KOPT-K1 (cell line): ENCODE measurements at regions not wholly inside any gene's neighbourhood (a gene's known extent, or its start where the extent isn't known, plus 50 kb on each side); places are given as distances from the start of the nearest gene placed in this dataset.

Source experiments
- H3K27ac ChIP-seq: fragments of 200-600 bp; sonication (generic); 2 replicates; pipeline ENCODE4 v1.5.1; 2016; ENCODE audit warnings: antibody characterized with exemption, mild to moderate bottlenecking, low read depth, low read length; ENCODE audit not compliant: poor library complexity, severe bottlenecking
- H3K36me3 ChIP-seq: fragments of 200-600 bp; sonication (generic); 2 replicates; pipeline ENCODE4 v1.5.1; 2017; ENCODE audit warnings: antibody characterized with exemption, mild to moderate bottlenecking, low read length, moderate library complexity; ENCODE audit not compliant: insufficient read depth
- H3K9me3 ChIP-seq: fragments of 200-600 bp; sonication (generic); 2 replicates; pipeline ENCODE4 v1.5.1; 2017; ENCODE audit warnings: antibody characterized with exemption, low read length, mild to moderate bottlenecking; ENCODE audit not compliant: insufficient read depth, poor library complexity, severe bottlenecking

DNA sequence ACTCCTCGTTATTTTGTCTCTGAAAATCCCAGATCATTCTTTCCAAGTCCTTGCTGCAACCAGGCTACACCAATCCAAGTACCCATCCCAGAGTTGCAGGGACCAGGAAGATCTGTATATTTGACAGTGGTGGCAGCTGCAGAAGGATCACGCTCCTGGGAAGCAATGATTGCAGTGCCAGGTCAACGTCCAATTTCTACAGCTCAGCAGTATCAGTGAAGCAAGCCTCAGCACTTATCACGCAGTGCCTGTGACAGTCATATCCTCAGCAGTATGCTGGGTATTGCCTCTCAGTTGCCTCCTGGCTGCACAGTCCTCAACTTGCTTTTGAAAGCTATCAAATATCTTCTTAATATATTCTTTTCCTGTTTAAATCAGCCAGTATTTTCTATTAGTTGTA, 66.7 kb downstream of the BARHL2 start:
- Histone ChIP-seq H3K36me3 (no peaks in the 10 kb centered on the region), H3K9me3 (no peaks in the 10 kb centered on the region), H3K27ac (no peak overlapping the region)

DNA sequence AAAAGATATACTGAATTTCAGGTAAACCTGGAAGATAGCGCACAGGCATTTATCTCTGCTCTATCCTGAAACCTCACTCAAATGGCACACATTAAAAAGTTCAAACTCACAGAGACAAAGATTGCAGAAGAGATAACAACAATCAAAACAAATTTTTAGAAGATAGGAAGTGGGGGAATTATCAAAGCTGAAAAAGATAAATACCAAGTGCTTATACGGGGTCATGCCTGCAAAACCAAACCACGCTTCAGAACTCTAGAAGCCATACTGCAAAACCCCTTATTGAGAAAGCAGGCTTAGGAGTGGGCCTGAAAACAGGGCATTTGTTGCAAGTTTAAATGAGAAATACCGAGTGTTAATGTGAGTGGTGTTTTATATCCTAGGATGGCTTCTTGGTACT, 76.8 kb downstream of the BARHL2 start:
- Histone ChIP-seq H3K9me3 (no peaks in the 10 kb centered on the region), H3K36me3 (no peaks in the 10 kb centered on the region), H3K27ac (no peak overlapping the region)

DNA sequence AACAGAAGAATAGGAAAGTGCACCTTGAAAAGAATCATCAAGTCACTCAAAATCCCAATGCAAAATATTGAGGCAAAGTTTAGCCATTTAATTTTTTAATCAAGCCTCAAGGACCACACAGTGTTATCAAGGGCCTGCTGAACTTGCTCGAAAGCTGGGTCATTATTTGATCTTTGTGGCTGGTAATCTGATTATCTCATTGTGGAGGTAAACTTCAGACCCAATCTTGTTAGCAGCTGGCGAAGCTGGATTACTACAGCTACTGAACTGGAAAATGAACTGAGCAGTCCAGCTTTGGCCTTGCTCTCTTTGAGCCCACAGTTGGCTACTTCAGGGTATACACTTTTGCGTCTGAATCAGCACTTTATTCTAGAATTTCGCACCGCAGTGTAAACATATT, 94.4 kb downstream of the BARHL2 start:
- Histone ChIP-seq H3K27ac (no peak overlapping the region), H3K36me3 (no peaks in the 10 kb centered on the region), H3K9me3 (no peaks in the 10 kb centered on the region)

DNA sequence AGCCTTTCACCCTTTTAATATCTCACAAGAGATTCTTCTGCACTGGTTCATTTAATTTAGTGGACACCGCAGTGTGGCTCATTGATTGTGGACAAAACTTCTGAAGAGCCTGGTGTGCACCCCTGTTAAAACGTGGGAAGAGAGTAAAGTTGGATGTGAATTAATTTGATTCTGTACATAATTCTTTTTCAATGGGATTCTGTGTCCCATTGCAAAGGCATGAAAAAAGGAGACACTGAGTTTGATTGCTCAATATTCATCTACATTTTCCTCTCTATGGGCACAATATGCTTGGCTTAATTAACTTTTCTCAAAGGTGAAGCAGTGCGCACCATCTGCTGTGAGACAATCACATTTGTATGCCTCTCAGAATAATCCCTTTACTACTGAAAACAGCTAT, 95.1 kb downstream of the BARHL2 start:
- Histone ChIP-seq H3K27ac (no peak overlapping the region), H3K9me3 (no peaks in the 10 kb centered on the region), H3K36me3 (no peaks in the 10 kb centered on the region)

DNA sequence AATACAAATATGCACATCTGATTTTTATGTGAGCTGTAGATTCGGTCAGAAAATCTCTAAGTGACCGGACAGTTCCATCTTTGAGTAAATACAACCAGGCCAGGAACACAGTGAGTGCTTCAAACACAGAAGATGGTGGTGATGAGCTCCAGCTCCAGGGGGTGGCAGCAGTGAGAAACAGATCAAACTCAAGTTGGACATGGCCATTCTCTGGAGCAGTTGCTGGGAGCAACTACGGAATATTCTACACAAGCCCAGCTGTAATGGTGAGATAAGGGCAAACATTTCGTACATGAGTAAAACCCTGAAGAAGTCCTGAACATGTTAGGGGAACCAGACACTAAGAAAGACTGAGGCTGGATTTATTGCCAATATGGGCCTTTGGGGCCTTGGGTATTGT, 100.7 kb downstream of the BARHL2 start:
- no peaks in the 10 kb centered on the region for H3K36me3 ChIP-seq
- no peak overlapping the region for H3K27ac ChIP-seq
- no peaks in the 10 kb centered on the region for H3K9me3 ChIP-seq

DNA sequence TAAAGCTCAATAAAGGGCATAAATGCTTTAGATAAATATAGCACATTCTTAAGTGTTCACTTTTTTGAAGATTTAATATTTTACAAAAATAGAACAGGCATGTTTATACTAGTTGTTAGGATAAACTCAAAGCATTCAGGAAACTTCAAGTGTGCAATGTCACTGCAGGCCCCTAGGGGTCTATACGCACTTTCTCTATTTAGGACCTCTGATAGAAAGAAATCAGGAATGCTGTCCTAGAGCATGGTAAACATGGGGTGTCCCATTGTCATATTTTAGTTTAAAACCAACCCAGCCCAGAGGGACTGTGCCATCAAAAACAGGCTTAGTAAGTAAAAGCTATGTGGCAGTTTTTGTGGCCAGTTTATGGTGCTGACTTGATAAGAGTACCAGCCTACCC, 102.2 kb downstream of the BARHL2 start:
- Histone ChIP-seq H3K9me3 (no peaks in the 10 kb centered on the region), H3K36me3 (no peaks in the 10 kb centered on the region), H3K27ac (no peak overlapping the region)

DNA sequence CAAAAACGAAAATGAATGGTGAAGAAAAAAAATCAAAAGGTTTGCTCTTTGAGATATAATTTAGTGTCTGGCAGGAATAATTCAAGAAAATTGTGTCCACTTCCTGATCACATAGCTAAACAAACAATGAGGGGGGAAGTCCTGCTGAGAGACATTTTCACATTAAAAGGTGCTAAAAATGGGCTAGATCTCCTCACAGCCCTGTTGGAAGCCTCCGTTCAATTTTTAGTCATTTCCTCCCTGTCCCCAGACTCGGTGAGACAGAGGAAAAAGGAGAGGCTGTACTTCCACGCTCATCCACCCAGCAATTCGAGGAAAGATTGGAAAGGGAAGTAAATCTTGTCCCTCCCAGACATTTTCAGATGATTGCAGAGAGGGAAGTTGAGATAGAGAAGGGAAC, 103.7 kb downstream of the BARHL2 start:
- no peaks in the 10 kb centered on the region for H3K9me3 ChIP-seq
- H3K36me3 ChIP-seq, result no peaks in the 10 kb centered on the region
- H3K27ac ChIP-seq, result no peak overlapping the region

DNA sequence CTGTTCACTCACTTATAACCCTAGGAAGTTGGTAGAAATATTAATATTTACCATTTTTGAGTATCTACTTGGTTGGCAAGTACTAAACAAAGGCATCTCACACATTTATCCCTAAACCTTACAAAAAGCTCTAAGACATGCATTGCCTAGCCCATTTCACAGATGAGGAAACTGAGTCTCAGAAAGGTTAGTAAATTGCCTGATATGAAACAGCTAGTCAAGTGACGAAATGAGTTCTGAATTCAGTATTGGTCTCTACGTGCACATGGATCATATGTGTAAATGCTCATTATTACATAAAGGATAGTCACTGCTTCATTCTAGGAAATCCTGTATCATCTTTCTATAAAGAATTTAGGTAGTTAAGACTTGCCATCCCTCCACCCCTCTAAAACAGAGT, 105.1 kb downstream of the BARHL2 start:
- H3K36me3 ChIP-seq, result no peaks in the 10 kb centered on the region
- H3K27ac ChIP-seq, result no peak overlapping the region
- H3K9me3 ChIP-seq, result no peaks in the 10 kb centered on the region

DNA sequence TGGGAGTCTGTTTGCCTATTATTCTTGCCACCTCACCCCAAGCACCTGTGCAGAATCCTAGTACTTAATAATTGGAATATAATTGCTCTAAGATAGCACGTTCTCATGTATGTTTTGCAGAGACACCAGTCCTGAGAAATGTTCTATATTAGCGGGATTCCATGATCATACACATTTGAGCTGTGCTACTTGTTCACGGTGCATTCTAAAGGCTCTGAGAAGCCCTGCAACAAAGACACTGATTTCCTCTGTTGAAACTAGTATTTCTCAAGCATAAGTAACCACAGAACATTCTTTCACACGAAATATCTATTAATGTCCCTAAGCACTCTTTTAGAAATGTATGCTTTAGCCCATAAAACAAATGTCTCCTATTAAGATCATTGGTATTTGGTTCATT, 109.4 kb downstream of the BARHL2 start:
- H3K9me3 ChIP-seq, result no peaks in the 10 kb centered on the region
- H3K36me3 ChIP-seq, result no peaks in the 10 kb centered on the region
- no peak overlapping the region for H3K27ac ChIP-seq

DNA sequence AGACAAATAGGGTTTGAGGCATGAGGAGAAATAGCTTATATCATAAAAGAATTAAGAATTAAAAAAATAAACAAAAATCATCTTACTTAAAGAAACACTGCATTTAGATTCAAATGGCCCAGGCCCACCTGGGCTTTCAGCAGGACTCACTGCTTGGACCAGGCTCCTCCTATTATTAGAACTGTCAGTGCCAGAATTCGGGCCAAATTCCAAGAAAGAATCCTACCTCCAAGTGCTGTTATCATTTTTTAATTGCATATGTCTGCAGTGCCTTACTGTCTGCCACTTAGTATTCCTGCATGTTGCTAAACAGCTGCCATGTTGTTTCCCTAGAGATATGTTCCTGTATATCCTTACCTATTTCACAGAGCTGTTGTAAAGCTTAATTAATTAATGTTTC, 112.0 kb downstream of the BARHL2 start:
- H3K36me3 ChIP-seq, result no peaks in the 10 kb centered on the region
- H3K9me3 ChIP-seq, result no peaks in the 10 kb centered on the region
- H3K27ac ChIP-seq, result no peak overlapping the region

DNA sequence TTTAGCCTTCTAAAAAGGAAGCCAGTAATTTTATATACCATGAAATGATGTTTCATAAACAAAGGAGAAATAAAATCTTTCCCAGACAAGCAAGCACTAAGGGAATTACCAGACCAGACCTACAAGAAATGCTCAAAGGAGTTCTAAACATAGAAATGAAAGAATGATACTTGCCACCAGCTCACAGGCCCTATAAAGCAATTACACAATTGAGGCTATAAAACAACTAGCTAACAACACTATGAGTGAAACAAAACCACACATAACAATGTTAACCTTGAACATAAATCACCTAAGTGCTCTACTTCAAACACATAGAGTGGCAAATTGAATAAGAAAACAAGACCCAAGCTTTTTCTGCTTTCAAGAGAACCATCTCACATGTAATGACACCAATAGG, 123.8 kb downstream of the BARHL2 start:
- Histone ChIP-seq H3K9me3 (peaks cover 12% of the 10 kb centered on the region), H3K36me3 (no peaks in the 10 kb centered on the region), H3K27ac (no peak overlapping the region)

DNA sequence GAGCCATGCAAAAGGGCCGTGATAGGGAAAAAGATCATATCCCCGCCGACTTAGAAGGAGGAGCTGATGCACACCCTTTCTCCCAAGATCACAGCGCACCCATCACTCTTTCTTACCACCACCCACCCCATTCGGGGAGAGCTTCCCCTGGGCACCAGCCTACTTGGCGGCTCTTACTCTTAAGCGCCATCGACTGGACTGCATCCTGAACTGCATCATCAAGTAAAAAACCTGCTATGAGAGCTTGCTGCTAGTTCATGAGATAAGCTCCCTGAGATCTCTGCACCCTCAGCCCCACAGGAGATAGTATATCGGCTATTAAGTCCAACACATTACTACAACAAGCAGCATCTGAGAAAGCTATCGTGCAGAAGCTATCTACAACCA, 125.1 kb downstream of the BARHL2 start:
- peaks cover 5% of the 10 kb centered on the region for H3K9me3 ChIP-seq
- no peak overlapping the region for H3K27ac ChIP-seq
- no peaks in the 10 kb centered on the region for H3K36me3 ChIP-seq

DNA sequence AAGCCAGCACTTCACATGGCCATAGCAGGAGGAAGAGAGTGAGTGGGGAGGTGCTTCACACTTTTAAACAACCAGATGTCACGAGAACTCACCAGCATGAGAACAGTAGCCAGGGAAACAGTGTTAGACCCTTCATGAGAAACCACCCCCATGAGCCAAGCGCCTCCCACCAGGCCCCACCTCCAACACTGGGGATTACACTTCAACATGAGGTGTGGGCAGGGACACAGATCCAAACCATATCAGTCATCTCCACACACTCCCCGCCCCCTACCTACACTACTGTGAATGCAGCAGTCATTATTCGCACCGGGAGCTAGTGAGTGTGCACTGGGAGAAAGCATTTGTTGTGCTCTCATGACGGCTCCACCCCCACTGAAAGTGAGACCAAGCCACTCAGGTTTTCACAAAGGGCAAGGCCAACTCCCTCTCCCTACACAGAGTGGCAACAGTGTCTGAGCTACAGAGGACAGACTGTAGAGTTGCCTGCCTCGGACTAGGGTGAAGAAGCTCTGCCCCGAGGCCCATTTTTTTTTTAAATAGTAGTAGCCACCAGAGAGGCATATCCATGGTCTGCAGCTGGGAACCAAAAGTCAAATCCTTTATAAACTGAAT, 125.6 kb downstream of the BARHL2 start:
- no peaks in the 10 kb centered on the region for H3K36me3 ChIP-seq
- no peak overlapping the region for H3K27ac ChIP-seq
- H3K9me3 ChIP-seq, result peaks cover 4% of the 10 kb centered on the region

DNA sequence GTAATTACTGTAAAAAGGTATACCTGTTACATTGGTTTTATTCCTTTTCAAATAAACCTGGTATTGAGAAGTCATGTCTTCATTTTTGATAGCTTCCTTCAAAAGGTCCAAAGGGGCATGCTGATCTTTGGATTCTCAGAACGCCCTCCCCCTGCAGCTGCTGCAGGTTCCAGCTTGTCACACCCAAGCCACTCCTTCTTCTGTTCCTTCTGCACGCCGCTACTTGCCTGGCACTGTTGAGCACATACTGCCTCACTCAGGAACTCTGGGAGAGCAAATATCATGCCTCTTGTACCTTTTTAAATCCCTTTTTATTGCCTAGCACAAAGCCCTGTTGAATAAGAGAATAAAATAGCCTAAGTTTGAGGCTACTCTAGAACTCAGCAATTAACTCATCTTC, 136.9 kb downstream of the BARHL2 start:
- H3K27ac ChIP-seq, result no peak overlapping the region
- H3K9me3 ChIP-seq, result no peaks in the 10 kb centered on the region
- H3K36me3 ChIP-seq, result no peaks in the 10 kb centered on the region

DNA sequence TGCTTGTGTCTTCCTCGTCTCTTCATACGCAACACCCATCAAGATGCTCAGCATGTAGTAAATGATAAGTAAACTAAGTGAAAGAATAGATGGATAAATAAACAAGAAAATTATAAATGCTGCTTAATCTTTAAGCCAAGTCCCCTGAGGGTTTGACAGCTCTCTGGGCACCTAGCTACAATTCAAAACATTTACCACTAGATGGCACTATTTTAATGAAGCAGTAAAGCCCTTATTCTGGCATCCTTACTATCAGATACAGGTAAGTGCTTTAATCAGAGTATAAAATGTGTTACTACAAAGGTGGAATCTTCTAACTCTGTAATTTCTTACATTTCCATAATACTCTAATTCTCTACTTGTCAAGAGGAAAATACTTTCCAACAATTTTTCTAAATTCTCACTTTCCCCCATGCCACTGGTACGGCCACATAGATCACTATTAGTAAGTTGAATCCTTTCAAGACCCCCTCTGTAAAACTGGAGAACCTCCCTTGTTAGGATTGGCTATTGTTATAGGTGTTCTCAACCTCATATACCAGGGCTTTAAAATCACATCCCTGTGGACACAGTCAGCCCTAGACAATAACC, 137.8 kb downstream of the BARHL2 start:
- no peak overlapping the region for H3K27ac ChIP-seq

DNA sequence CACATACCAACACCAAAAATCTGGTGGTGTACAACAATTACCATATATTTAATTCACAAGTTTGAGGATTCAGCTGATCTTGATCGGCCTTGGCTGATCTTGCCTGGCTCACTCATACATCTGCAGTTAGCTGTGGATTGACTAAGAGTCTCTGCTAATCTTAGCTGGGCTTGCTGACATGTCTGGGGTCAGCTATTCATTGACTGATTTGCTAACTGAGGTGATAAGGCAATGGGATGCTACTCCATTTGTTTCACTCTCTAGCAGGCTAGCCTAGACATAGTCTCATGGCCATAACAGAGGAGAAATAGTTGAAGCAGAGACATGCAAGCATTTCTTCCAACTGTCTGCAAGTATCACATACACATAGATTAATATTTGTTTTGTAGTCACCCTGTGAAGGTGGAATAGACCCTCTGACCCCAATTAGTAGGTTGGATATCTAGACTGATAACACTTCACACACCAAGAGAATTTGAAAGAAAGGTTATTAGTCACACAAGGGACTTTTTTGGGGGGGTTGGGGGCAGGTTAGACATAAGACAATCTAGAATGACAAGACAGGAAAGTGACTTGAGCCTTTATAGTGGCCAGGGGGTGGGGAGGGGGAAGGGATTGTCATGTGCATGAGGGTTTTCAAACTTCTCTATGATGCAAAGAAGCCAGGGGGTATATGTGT, 142.3 kb downstream of the BARHL2 start:
- no peak overlapping the region for H3K27ac ChIP-seq
- no peaks in the 10 kb centered on the region for H3K9me3 ChIP-seq
- no peaks in the 10 kb centered on the region for H3K36me3 ChIP-seq

More for the DNA sequence above, 137.8 kb downstream of the BARHL2 start:
- H3K9me3 ChIP-seq, result no peaks in the 10 kb centered on the region
- H3K36me3 ChIP-seq, result no peaks in the 10 kb centered on the region
